ENCODE measurements at regions not wholly inside any gene's neighbourhood (a gene's known extent, or its start where the extent isn't known, plus 50 kb on each side); places are given as distances from the start of the nearest gene placed in this dataset.

DNA sequence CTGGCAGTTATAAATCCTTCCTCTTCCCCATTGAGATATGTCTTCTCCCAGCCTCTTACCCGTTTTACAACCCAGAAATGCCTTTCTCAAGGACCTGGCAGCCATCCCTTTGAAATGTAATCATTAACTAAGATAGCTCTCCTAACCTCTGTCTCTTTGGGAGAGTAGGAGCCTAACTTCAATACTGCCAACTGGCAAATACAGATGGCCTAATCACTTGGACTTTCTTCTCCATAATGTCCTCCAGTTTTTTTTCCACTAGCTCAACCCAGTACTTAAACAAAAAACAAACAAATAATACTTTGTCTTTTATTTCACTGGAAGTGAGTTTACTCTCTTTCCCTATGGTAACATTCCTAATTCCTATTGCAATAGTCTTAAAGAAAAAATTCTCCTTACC is 1391.1 kb downstream of the SUCLG1 start (continued):
- TF ChIP-seq, protein P1, sequence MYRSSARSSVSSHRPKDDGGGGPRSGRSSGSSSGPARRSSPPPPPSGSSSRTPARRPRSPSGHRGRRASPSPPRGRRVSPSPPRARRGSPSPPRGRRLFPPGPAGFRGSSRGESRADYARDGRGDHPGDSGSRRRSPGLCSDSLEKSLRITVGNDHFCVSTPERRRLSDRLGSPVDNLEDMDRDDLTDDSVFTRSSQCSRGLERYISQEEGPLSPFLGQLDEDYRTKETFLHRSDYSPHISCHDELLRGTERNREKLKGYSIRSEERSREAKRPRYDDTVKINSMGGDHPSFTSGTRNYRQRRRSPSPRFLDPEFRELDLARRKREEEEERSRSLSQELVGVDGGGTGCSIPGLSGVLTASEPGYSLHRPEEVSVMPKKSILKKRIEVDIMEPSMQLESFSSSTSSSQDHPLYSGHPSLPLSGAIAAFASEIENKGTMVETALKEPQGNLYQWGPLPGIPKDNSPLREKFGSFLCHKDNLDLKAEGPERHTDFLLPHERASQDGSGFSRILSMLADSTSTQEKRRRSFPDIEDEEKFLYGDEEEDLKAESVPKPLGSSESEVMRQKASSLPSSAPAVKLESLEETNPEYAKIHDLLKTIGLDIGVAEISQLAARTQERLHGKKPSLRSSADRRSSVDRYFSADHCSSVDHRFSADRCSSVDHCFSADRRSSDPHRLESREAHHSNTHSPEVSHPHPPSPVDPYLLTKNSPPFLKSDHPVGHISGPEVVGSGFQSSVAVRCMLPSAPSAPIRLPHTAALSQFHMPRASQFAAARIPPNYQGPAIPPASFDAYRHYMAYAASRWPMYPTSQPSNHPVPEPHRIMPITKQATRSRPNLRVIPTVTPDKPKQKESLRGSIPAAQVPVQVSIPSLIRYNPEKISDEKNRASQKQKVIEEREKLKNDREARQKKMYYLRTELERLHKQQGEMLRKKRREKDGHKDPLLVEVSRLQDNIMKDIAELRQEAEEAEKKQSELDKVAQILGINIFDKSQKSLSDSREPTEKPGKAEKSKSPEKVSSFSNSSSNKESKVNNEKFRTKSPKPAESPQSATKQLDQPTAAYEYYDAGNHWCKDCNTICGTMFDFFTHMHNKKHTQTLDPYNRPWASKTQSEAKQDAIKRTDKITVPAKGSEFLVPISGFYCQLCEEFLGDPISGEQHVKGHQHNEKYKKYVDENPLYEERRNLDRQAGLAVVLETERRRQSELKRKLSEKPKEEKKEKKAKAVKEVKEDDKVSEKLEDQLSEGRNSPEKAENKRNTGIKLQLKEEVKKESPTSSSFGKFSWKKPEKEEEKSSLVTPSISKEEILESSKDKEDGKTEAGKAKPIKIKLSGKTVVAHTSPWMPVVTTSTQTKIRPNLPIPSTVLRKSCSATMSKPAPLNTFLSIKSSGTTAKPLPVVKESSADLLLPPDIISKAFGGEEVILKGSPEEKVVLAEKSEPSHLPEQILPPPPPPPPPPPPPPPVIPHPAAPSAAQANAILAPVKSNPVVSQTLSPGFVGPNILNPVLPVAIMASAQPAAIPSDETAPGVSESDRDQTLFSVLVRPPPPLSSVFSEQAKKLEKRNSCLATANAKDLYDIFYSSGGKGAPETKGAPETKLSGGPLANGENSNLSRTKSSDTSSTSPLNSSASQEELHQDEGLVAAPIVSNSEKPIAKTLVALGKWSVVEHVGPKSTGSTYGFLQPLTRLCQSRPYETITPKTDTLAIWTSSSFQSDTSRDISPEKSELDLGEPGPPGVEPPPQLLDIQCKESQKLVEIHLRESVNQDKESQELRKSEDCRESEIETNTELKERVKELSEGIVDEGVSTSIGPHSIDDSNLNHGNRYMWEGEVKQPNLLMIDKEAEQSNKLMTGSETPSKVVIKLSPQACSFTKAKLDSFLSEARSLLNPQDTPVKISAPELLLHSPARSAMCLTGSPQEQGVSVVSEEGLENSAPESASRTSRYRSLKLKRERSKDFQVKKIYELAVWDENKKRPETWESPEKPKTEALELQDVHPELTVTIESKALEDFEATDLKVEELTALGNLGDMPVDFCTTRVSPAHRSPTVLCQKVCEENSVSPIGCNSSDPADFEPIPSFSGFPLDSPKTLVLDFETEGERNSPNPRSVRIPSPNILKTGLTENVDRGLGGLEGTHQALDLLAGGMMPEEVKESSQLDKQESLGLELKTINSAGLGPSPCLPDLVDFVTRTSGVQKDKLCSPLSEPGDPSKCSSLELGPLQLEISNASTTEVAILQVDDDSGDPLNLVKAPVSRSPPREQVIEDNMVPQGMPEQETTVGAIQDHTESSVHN (IDR thresholded peaks at IDR 0.05; ENCODE audit: borderline replicate concordance in 1 of 2, low read depth in 1 of 2), result no peak
- no peak for TF ChIP-seq TCF3 (CRISPR knock-in tag; IDR thresholded peaks at IDR 0.05)
- no peak for TF ChIP-seq SMARCB1 (IDR thresholded peaks at IDR 0.05; ENCODE audit: insufficient read length, low read depth)
- TF ChIP-seq NFE2L1 (tag; IDR thresholded peaks at IDR 0.05; ENCODE audit: borderline replicate concordance, low read depth), result no peak
- TF ChIP-seq, protein P2, sequence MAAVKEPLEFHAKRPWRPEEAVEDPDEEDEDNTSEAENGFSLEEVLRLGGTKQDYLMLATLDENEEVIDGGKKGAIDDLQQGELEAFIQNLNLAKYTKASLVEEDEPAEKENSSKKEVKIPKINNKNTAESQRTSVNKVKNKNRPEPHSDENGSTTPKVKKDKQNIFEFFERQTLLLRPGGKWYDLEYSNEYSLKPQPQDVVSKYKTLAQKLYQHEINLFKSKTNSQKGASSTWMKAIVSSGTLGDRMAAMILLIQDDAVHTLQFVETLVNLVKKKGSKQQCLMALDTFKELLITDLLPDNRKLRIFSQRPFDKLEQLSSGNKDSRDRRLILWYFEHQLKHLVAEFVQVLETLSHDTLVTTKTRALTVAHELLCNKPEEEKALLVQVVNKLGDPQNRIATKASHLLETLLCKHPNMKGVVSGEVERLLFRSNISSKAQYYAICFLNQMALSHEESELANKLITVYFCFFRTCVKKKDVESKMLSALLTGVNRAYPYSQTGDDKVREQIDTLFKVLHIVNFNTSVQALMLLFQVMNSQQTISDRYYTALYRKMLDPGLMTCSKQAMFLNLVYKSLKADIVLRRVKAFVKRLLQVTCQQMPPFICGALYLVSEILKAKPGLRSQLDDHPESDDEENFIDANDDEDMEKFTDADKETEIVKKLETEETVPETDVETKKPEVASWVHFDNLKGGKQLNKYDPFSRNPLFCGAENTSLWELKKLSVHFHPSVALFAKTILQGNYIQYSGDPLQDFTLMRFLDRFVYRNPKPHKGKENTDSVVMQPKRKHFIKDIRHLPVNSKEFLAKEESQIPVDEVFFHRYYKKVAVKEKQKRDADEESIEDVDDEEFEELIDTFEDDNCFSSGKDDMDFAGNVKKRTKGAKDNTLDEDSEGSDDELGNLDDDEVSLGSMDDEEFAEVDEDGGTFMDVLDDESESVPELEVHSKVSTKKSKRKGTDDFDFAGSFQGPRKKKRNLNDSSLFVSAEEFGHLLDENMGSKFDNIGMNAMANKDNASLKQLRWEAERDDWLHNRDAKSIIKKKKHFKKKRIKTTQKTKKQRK (IDR thresholded peaks at IDR 0.05; ENCODE audit: borderline replicate concordance, low read depth, low read length), result no peak
- TF ChIP-seq, protein P3, sequence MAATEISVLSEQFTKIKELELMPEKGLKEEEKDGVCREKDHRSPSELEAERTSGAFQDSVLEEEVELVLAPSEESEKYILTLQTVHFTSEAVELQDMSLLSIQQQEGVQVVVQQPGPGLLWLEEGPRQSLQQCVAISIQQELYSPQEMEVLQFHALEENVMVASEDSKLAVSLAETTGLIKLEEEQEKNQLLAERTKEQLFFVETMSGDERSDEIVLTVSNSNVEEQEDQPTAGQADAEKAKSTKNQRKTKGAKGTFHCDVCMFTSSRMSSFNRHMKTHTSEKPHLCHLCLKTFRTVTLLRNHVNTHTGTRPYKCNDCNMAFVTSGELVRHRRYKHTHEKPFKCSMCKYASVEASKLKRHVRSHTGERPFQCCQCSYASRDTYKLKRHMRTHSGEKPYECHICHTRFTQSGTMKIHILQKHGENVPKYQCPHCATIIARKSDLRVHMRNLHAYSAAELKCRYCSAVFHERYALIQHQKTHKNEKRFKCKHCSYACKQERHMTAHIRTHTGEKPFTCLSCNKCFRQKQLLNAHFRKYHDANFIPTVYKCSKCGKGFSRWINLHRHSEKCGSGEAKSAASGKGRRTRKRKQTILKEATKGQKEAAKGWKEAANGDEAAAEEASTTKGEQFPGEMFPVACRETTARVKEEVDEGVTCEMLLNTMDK (IDR thresholded peaks at IDR 0.05; ENCODE audit: borderline replicate concordance, insufficient read depth, low read depth, low read length, poor library complexity, severe bottlenecking), result no peak
- no peak for TF ChIP-seq SNRNP70 (optimal IDR thresholded peaks at IDR 0.05; ENCODE audit: low read depth, low read length)
